Neural progenitor cell (in vitro differentiated cells): ENCODE measurements at regions not wholly inside any gene's neighbourhood (a gene's known extent, or its start where the extent isn't known, plus 50 kb on each side); places are given as distances from the start of the nearest gene placed in this dataset.

Experiments
- DNase-seq: peaks from one replicate; pipeline ENCODE4 v3.0.0-alpha.2; 2016; ENCODE audit warnings: low spot score
- H2AFZ ChIP-seq: fragments of 200-600 bp; sonication (generic); replicated peaks from 2 replicates; pipeline ENCODE4 v1.6.1; 2016; ENCODE audit warnings: antibody characterized with exemption
- H3F3A ChIP-seq: fragments of 200-600 bp; sonication (generic); 2 replicates; pipeline ENCODE4 v1.6.1; 2016; ENCODE audit warnings: antibody characterized with exemption, low read depth
- H3K27ac ChIP-seq: fragments of 200-600 bp; sonication (generic); 2 replicates; pipeline ENCODE4 v1.5.1; 2016; ENCODE audit warnings: mild to moderate bottlenecking
- H3K27me3 ChIP-seq: fragments of 200-600 bp; sonication (generic); 2 replicates; pipeline ENCODE4 v1.6.1; 2016; ENCODE audit warnings: mild to moderate bottlenecking, moderate library complexity
- H3K36me3 ChIP-seq: fragments of 200-600 bp; sonication (generic); 2 replicates; pipeline ENCODE4 v1.5.1; 2016
- H3K4me1 ChIP-seq: fragments of 200-600 bp; sonication (generic); 2 replicates; pipeline ENCODE4 v1.6.1; 2016; ENCODE audit warnings: mixed run types
- H3K4me2 ChIP-seq: fragments of 200-600 bp; sonication (generic); 2 replicates; pipeline ENCODE4 v1.6.1; 2016
- H3K4me3 ChIP-seq: fragments of 200-600 bp; sonication (generic); 2 replicates; pipeline ENCODE4 v1.5.1; 2016
- H3K79me2 ChIP-seq: fragments of 200-600 bp; sonication (generic); 2 replicates; pipeline ENCODE4 v1.6.1; 2016; ENCODE audit warnings: low read depth
- H3K9ac ChIP-seq: fragments of 200-600 bp; sonication (generic); 2 replicates; pipeline ENCODE4 v1.6.1; 2016
- H3K9me3 ChIP-seq: fragments of 200-600 bp; sonication (generic); 2 replicates; pipeline ENCODE4 v1.5.1; 2016; ENCODE audit warnings: low read depth
- H4K20me1 ChIP-seq: fragments of 200-600 bp; sonication (generic); 2 replicates; pipeline ENCODE4 v1.6.1; 2016; ENCODE audit warnings: low read depth
- H3K27ac Mint-ChIP-seq: 3 replicates; pipeline ENCODE4 v1.8.0; 2021; ENCODE audit warnings: mixed read lengths
- H3K27me3 Mint-ChIP-seq: 2 replicates; pipeline ENCODE4 v1.8.0; 2022; ENCODE audit warnings: low read depth, mild to moderate bottlenecking, inconsistent platforms, moderate library complexity, mixed read lengths; ENCODE audit not compliant: insufficient read depth
- H3K36me3 Mint-ChIP-seq: 3 replicates; pipeline ENCODE4 v1.8.0; 2021; ENCODE audit warnings: mixed read lengths
- H3K4me1 Mint-ChIP-seq: 3 replicates; pipeline ENCODE4 v1.8.0; 2021; ENCODE audit warnings: mixed read lengths
- H3K4me3 Mint-ChIP-seq: 3 replicates; pipeline ENCODE4 v1.8.0; 2021; ENCODE audit warnings: mild to moderate bottlenecking, moderate library complexity, mixed read lengths
- H3K9me3 Mint-ChIP-seq: 3 replicates; pipeline ENCODE4 v1.8.0; 2020; ENCODE audit warnings: mixed read lengths
- EZH2 ChIP-seq: fragments of 200-600 bp; sonication (generic); IDR thresholded peaks from 2 replicates; pipeline ENCODE4 v1.6.1; 2017; ENCODE audit warnings: antibody characterized with exemption, mild to moderate bottlenecking, moderate library complexity
- EZH2phosphoT487 ChIP-seq: fragments of 200-600 bp; sonication (generic); IDR thresholded peaks from 2 replicates; pipeline ENCODE4 v1.6.1; 2017; ENCODE audit warnings: antibody characterized with exemption
- TF ChIP-seq, protein P1 (sequence below): fragments of 200-600 bp; sonication (generic); IDR thresholded peaks from 2 replicates; pipeline ENCODE4 v1.5.1; 2017; ENCODE audit warnings: antibody characterized with exemption, mild to moderate bottlenecking

DNA sequence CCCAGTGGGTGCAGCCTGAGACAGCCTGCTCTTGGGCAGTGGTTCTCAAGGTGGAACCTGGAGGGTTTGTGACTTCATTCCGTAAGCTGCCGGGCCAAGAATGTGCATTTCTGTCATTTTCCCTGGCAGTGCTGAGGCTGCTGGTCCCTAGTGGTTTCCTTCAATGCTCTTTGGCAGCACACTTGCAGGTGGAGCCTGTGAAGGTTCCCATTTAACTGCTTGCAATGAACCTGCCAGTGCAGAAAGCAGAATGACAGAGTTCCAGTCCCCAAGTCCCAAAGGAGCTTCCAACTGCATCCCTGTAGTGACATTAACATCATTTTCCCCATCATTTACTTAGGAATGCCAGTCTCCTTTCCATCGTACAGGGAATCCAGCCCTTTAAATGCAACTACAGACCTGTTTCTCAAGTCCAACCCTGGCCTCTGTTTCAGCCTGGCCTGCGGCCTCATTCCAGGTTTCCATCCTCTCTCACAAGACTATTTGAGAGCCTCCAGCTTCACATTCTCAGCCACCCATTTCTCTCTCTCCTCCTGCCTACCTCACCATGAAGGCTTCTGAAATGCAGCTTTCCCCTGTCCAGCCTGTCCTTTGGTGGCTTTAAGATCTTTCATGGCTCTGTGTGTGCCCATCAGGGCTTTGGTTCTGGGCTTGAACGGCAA lies 149.7 kb upstream of the GGTLC1 start:
- no peaks in the 10 kb centered on the region for H3K79me2 ChIP-seq
- no peaks in the 10 kb centered on the region for H3K27me3 ChIP-seq
- peaks cover 4% of the 10 kb centered on the region for H3K27me3 Mint-ChIP-seq
- H3K4me1 ChIP-seq = no peaks in the 10 kb centered on the region
- H3F3A ChIP-seq = no peaks in the 10 kb centered on the region
- H2AFZ ChIP-seq = no peak overlapping the region
- H4K20me1 ChIP-seq = no peaks in the 10 kb centered on the region
- no peaks in the 10 kb centered on the region for H3K36me3 Mint-ChIP-seq
- no peak overlapping the region for H3K4me3 ChIP-seq
- no peak overlapping the region for H3K27ac Mint-ChIP-seq
- H3K9me3 ChIP-seq = no peaks in the 10 kb centered on the region
- no peak overlapping the region for H3K4me2 ChIP-seq
- no peaks in the 10 kb centered on the region for H3K9me3 Mint-ChIP-seq
- no peak for DNase-seq
- H3K36me3 ChIP-seq = no peaks in the 10 kb centered on the region
- no peak for TF ChIP-seq EZH2phosphoT487
- no peak for TF ChIP-seq EZH2
- no peak overlapping the region for H3K27ac ChIP-seq
- no peaks in the 10 kb centered on the region for H3K4me1 Mint-ChIP-seq
- H3K4me3 Mint-ChIP-seq = no peak overlapping the region
- no peak overlapping the region for H3K9ac ChIP-seq

DNA sequence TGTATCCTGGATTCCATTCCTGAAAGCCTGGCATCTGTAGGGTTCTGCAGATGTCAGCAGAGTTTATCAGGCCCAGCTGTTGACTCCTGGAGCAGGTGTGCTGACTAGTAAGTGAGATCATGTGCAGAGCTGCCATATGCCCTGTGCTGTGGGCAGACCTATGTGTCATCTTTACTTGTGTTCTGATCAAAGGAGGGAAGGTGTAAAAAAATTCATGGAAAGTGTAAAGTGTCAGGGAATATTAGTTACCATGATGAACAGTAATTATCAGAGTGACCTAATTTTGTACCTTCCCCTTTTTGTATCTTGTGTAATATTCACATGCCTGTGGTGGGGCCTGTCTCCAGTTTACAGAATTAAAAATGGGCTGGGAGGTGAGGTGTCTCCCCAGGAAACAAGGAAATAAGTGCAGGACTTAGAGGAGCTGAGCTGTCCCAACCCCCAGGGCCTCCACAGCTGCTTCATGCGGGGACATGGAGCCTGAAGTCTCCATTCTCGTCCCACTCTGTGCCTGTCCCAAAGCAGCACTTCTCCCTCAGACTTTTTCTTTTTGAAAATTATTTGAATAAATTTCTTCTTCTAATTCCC lies 148.2 kb upstream of the GGTLC1 start:
- DNase-seq = no peak
- Histone ChIP-seq H3K79me2 (no peaks in the 10 kb centered on the region), H3K27me3 (no peaks in the 10 kb centered on the region), H3K9ac (no peak overlapping the region), H3K27ac (no peak overlapping the region), H2AFZ (no peak overlapping the region), H3K4me3 (no peak overlapping the region), H3F3A (no peaks in the 10 kb centered on the region), H4K20me1 (no peaks in the 10 kb centered on the region), H3K4me1 (no peaks in the 10 kb centered on the region), H3K4me2 (no peak overlapping the region), H3K36me3 (no peaks in the 10 kb centered on the region), H3K9me3 (no peaks in the 10 kb centered on the region)
- peaks cover 4% of the 10 kb centered on the region for H3K27me3 Mint-ChIP-seq
- H3K36me3 Mint-ChIP-seq = no peaks in the 10 kb centered on the region
- TF ChIP-seq EZH2 (no peak), EZH2phosphoT487 (no peak)
- TF ChIP-seq, protein P1, sequence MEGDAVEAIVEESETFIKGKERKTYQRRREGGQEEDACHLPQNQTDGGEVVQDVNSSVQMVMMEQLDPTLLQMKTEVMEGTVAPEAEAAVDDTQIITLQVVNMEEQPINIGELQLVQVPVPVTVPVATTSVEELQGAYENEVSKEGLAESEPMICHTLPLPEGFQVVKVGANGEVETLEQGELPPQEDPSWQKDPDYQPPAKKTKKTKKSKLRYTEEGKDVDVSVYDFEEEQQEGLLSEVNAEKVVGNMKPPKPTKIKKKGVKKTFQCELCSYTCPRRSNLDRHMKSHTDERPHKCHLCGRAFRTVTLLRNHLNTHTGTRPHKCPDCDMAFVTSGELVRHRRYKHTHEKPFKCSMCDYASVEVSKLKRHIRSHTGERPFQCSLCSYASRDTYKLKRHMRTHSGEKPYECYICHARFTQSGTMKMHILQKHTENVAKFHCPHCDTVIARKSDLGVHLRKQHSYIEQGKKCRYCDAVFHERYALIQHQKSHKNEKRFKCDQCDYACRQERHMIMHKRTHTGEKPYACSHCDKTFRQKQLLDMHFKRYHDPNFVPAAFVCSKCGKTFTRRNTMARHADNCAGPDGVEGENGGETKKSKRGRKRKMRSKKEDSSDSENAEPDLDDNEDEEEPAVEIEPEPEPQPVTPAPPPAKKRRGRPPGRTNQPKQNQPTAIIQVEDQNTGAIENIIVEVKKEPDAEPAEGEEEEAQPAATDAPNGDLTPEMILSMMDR = no peak
- H3K4me3 Mint-ChIP-seq = no peak overlapping the region
- no peaks in the 10 kb centered on the region for H3K9me3 Mint-ChIP-seq
- no peak overlapping the region for H3K27ac Mint-ChIP-seq
- H3K4me1 Mint-ChIP-seq = no peaks in the 10 kb centered on the region

DNA sequence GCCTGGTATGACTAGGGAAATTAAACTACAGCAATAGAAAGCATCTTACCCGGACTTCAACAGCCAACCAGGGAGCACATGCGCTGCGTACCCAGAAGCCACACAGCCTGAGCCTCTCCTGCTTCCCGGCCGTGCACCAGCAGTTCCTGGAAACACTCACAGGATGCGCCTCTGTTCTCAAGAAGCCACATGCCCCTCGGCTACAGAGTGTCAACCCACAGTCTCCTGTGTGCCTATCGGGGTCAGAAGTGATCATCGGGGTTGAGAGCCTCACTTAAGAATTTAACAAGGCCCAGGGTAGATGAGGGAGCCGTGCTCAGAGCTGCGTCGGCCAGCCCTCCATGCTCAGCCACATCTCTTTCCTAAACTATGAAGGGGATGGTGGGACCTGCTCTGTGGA lies 147.2 kb upstream of the GGTLC1 start:
- no peak for DNase-seq
- Mint-ChIP-seq H3K27ac (no peak overlapping the region), H3K4me3 (no peak overlapping the region), H3K9me3 (no peaks in the 10 kb centered on the region), H3K27me3 (peaks cover 4% of the 10 kb centered on the region), H3K4me1 (no peaks in the 10 kb centered on the region), H3K36me3 (no peaks in the 10 kb centered on the region)
- Histone ChIP-seq H3K9me3 (no peaks in the 10 kb centered on the region), H3F3A (no peaks in the 10 kb centered on the region), H2AFZ (no peak overlapping the region), H3K27me3 (no peaks in the 10 kb centered on the region), H3K79me2 (no peaks in the 10 kb centered on the region), H3K4me3 (no peak overlapping the region), H3K4me2 (no peak overlapping the region), H3K9ac (no peak overlapping the region), H3K4me1 (no peaks in the 10 kb centered on the region), H3K36me3 (no peaks in the 10 kb centered on the region), H3K27ac (no peak overlapping the region), H4K20me1 (no peaks in the 10 kb centered on the region)
- TF ChIP-seq EZH2phosphoT487 = no peak
- TF ChIP-seq EZH2 = no peak
- TF ChIP-seq, protein P1 = no peak

DNA sequence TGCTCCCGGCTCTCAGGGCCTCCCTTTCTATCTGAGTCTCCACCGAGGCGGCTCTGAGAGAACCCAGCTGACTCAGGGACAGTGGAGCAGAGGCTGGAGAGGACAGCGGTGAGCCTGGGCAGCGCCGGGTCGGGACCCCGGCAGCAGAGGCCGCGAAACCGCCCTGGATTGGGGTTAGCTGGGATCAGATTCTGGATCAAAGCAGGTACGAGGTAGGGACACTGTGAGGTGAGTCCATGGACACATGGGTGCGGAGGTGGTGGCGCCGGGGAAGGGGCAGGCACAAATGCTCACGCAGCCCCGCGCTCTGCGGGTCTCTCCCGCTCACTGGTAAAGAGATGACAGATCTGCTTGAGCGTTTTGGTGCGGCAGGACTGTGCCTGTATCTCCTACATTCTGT lies 146.4 kb upstream of the GGTLC1 start:
- Histone ChIP-seq H3K9me3 (no peaks in the 10 kb centered on the region), H3K79me2 (no peaks in the 10 kb centered on the region), H3K4me3 (no peak overlapping the region), H3K4me2 (no peak overlapping the region), H3K36me3 (no peaks in the 10 kb centered on the region), H3F3A (no peaks in the 10 kb centered on the region), H2AFZ (no peak overlapping the region), H3K27ac (no peak overlapping the region), H4K20me1 (no peaks in the 10 kb centered on the region), H3K27me3 (no peaks in the 10 kb centered on the region), H3K4me1 (no peaks in the 10 kb centered on the region), H3K9ac (no peak overlapping the region)
- TF ChIP-seq, protein P1 = no peak
- TF ChIP-seq EZH2phosphoT487 (no peak), EZH2 (no peak)
- no peak overlapping the region for H3K4me3 Mint-ChIP-seq
- no peak for DNase-seq
- H3K9me3 Mint-ChIP-seq = no peaks in the 10 kb centered on the region
- H3K4me1 Mint-ChIP-seq = no peaks in the 10 kb centered on the region
- no peak overlapping the region for H3K27ac Mint-ChIP-seq
- H3K36me3 Mint-ChIP-seq = no peaks in the 10 kb centered on the region
- peaks cover 2% of the 10 kb centered on the region for H3K27me3 Mint-ChIP-seq
